Loucy (cell line): ENCODE measurements at regions not wholly inside any gene's neighbourhood (a gene's known extent, or its start where the extent isn't known, plus 50 kb on each side); places are given as distances from the start of the nearest gene placed in this dataset.

ENCODE experiments used
- H2AFZ ChIP-seq: fragments of 200-600 bp; sonication (generic); 2 replicates; pipeline ENCODE4 v1.6.0; 2016; ENCODE audit warnings: antibody characterized with exemption, mild to moderate bottlenecking, low read length, moderate library complexity
- H3F3A ChIP-seq: fragments of 200-600 bp; 2 replicates; pipeline ENCODE4 v1.6.0; 2016; ENCODE audit warnings: antibody characterized with exemption, low read depth, mild to moderate bottlenecking
- H3K27me3 ChIP-seq: fragments of 200-600 bp; sonication (generic); 2 replicates; pipeline ENCODE4 v1.6.1; 2014; ENCODE audit warnings: low read length, mild to moderate bottlenecking; ENCODE audit not compliant: insufficient read depth, poor library complexity, severe bottlenecking
- H3K36me3 ChIP-seq: fragments of 200-600 bp; sonication (generic); 2 replicates; pipeline ENCODE4 v1.6.1; 2016; ENCODE audit warnings: low read length; ENCODE audit not compliant: insufficient read depth
- H3K4me1 ChIP-seq: fragments of 200-600 bp; sonication (generic); 2 replicates; pipeline ENCODE4 v1.5.1; 2014; ENCODE audit warnings: low read length, mild to moderate bottlenecking; ENCODE audit not compliant: insufficient read depth, poor library complexity, severe bottlenecking
- H3K4me2 ChIP-seq: fragments of 200-600 bp; sonication (generic); 2 replicates; pipeline ENCODE4 v1.6.0; 2014; ENCODE audit warnings: antibody characterized with exemption, low read length, low read depth, mild to moderate bottlenecking; ENCODE audit not compliant: poor library complexity, severe bottlenecking
- H3K4me3 ChIP-seq: fragments of 200-600 bp; sonication (generic); 2 replicates; pipeline ENCODE4 v1.5.1; 2014; ENCODE audit warnings: low read length, mild to moderate bottlenecking, mixed read lengths; ENCODE audit not compliant: poor library complexity, severe bottlenecking
- H3K79me2 ChIP-seq: fragments of 200-600 bp; sonication (generic); 2 replicates; pipeline ENCODE4 v1.6.1; 2014; ENCODE audit warnings: low read length; ENCODE audit not compliant: insufficient read depth
- H3K9ac ChIP-seq: fragments of 200-600 bp; sonication (generic); 2 replicates; pipeline ENCODE4 v1.6.0; 2014; ENCODE audit warnings: mild to moderate bottlenecking, low read depth, low read length, moderate library complexity; ENCODE audit not compliant: poor library complexity, severe bottlenecking
- H3K9me2 ChIP-seq: fragments of 200-600 bp; sonication (generic); replicated peaks from 2 replicates; pipeline ENCODE4 v1.6.1; 2016; ENCODE audit warnings: low read depth, low read length, mixed read lengths
- H3K9me3 ChIP-seq: fragments of 200-600 bp; sonication (generic); 2 replicates; pipeline ENCODE4 v1.6.1; 2014; ENCODE audit warnings: mild to moderate bottlenecking, antibody characterized with exemption, low read length, low read depth; ENCODE audit not compliant: insufficient read depth
- H4K20me1 ChIP-seq: fragments of 200-600 bp; sonication (generic); 2 replicates; pipeline ENCODE4 v1.6.0; 2014; ENCODE audit warnings: antibody characterized with exemption, low read length, mild to moderate bottlenecking; ENCODE audit not compliant: insufficient read depth, poor library complexity, severe bottlenecking
- CTCF ChIP-seq: fragments of 200-600 bp; sonication (generic); conservative IDR thresholded peaks from 2 replicates; pipeline ENCODE4 v1.5.1; 2014; ENCODE audit warnings: mild to moderate bottlenecking, antibody characterized with exemption, low read length
- EZH2phosphoT487 ChIP-seq: fragments of 200-600 bp; IDR thresholded peaks from 2 replicates; pipeline ENCODE4 v1.6.1; 2018; ENCODE audit warnings: antibody characterized with exemption, mild to moderate bottlenecking, moderate library complexity, borderline replicate concordance

GRCh38 chr11:76279038-76279437, 72.7 kb upstream of the WNT11 start:
- Histone ChIP-seq H3K9me2 (no peaks in the 10 kb centered on the region), H3K79me2 (no peaks in the 10 kb centered on the region), H2AFZ (no peak overlapping the region), H3K4me2 (no peak overlapping the region), H3K4me3 (no peak overlapping the region), H3K4me1 (no peaks in the 10 kb centered on the region), H3K9me3 (no peaks in the 10 kb centered on the region), H3K9ac (no peak overlapping the region), H4K20me1 (no peaks in the 10 kb centered on the region), H3K27me3 (no peaks in the 10 kb centered on the region), H3F3A (no peaks in the 10 kb centered on the region), H3K36me3 (no peaks in the 10 kb centered on the region)
- TF ChIP-seq EZH2phosphoT487 (no peak), CTCF (no peak)

GRCh38 chr11:76278526-76278925, 72.2 kb upstream of the WNT11 start:
- H3K4me1 ChIP-seq: no peaks in the 10 kb centered on the region
- no peaks in the 10 kb centered on the region for H3F3A ChIP-seq
- H3K9me2 ChIP-seq: no peaks in the 10 kb centered on the region
- H3K9ac ChIP-seq: no peak overlapping the region
- H2AFZ ChIP-seq: no peak overlapping the region
- H4K20me1 ChIP-seq: no peaks in the 10 kb centered on the region
- no peaks in the 10 kb centered on the region for H3K36me3 ChIP-seq
- no peaks in the 10 kb centered on the region for H3K27me3 ChIP-seq
- no peak overlapping the region for H3K4me2 ChIP-seq
- no peak overlapping the region for H3K4me3 ChIP-seq
- TF ChIP-seq EZH2phosphoT487: no peak
- no peak for TF ChIP-seq CTCF
- H3K9me3 ChIP-seq: no peaks in the 10 kb centered on the region
- H3K79me2 ChIP-seq: no peaks in the 10 kb centered on the region

- no peak overlapping the region for H3K4me3 ChIP-seq
- H4K20me1 ChIP-seq: no peaks in the 10 kb centered on the region
- no peaks in the 10 kb centered on the region for H3K9me3 ChIP-seq
- H3K9ac ChIP-seq: no peak overlapping the region
- no peak overlapping the region for H2AFZ ChIP-seq
- no peak overlapping the region for H3K4me2 ChIP-seq
- no peaks in the 10 kb centered on the region for H3K27me3 ChIP-seq
- no peaks in the 10 kb centered on the region for H3K36me3 ChIP-seq
- no peaks in the 10 kb centered on the region for H3K9me2 ChIP-seq
- no peaks in the 10 kb centered on the region for H3K4me1 ChIP-seq
- TF ChIP-seq EZH2phosphoT487 (no peak), CTCF (no peak)
- H3F3A ChIP-seq: no peaks in the 10 kb centered on the region
- no peaks in the 10 kb centered on the region for H3K79me2 ChIP-seq
Observed at GRCh38 chr11:76277298-76278175, 71.2 kb upstream of the WNT11 start.
